Panc1 (cell line): ENCODE measurements at regions not wholly inside any gene's neighbourhood (a gene's known extent, or its start where the extent isn't known, plus 50 kb on each side); places are given as distances from the start of the nearest gene placed in this dataset.

Experiments
- ATAC-seq: fragments of 200-7000 bp; cut with Tn5 transposase; 2 replicates; pipeline ENCODE4 v1.9.1; 2020; ENCODE audit warnings: mild to moderate bottlenecking, moderate library complexity
- BruUV-seq: library from RNA; stranded (reverse); fragments of 400-500 nt; replicated peaks from 2 replicates; lab custom pipeline; 2021; lab: Mats Ljungman, UMichigan
- CTCF ChIA-PET: fragments of 300-600 bp; sonication (Branson Sonifier 250); formaldehyde crosslinking; loops from one replicate; lab custom pipeline; 2022; ENCODE audit warnings: antibody characterized with exemption; lab: Charles Lee
- POLR2A ChIA-PET: fragments of 300-600 bp; sonication (Branson Sonifier 250); formaldehyde crosslinking; loops from one replicate; lab custom pipeline; 2022; ENCODE audit warnings: antibody characterized with exemption; lab: Charles Lee
- DNase-seq: peaks from one replicate; pipeline ENCODE4 v3.0.0-alpha.2; 2010; ENCODE audit warnings: low read depth, low spot score
- H3K27ac ChIP-seq: 2 replicates; pipeline ENCODE4 v1.5.1; 2011; ENCODE audit warnings: mild to moderate bottlenecking, low read length, inconsistent platforms
- H3K27me3 ChIP-seq: fragments of 200-500 bp; sonication (Bioruptor generic); 2 replicates; pipeline ENCODE4 v1.6.0; 2014; ENCODE audit warnings: low read length, inconsistent platforms; ENCODE audit not compliant: control insufficient read depth, insufficient read depth
- H3K36me3 ChIP-seq: fragments of 200-500 bp; sonication (Bioruptor generic); 2 replicates; pipeline ENCODE4 v1.5.1; 2014; ENCODE audit warnings: inconsistent platforms, mild to moderate bottlenecking, low read length, moderate library complexity; ENCODE audit not compliant: control insufficient read depth, insufficient read depth
- H3K4me1 ChIP-seq: 2 replicates; pipeline ENCODE4 v1.5.1; 2011; ENCODE audit warnings: inconsistent platforms, mild to moderate bottlenecking, low read length, moderate library complexity; ENCODE audit not compliant: control insufficient read depth, insufficient read depth
- H3K4me3 ChIP-seq, 2 experiments: 2 replicates each; pipeline ENCODE4 v1.5.1; 2011 to 2012; ENCODE audit warnings: low read depth in 2 of 2, low read length in 2 of 2, mild to moderate bottlenecking in 2 of 2, inconsistent platforms in 1 of 2, moderate library complexity in 1 of 2
- H3K9me3 ChIP-seq: fragments of 200-500 bp; sonication (Bioruptor generic); 2 replicates; pipeline ENCODE4 v1.5.1; 2014; ENCODE audit warnings: low read depth, mild to moderate bottlenecking, inconsistent platforms, low read length, moderate library complexity; ENCODE audit not compliant: control insufficient read depth, insufficient read depth
- CTCF ChIP-seq: fragments of 450-650 bp; IDR thresholded peaks from 2 replicates; pipeline ENCODE4 v1.5.1; 2017; ENCODE audit warnings: mild to moderate bottlenecking
- POLR2AphosphoS5 ChIP-seq: IDR thresholded peaks from 2 replicates; pipeline ENCODE4 v1.6.1; 2012; ENCODE audit warnings: mild to moderate bottlenecking, low read depth, low read length, moderate library complexity
- REST ChIP-seq, 2 experiments: IDR thresholded peaks; 2 replicates each; pipeline ENCODE4 v1.6.1; 2011 to 2012; ENCODE audit warnings: low read depth in 2 of 2, control low read depth in 1 of 2, low read length in 1 of 2, mild to moderate bottlenecking in 1 of 2, moderate library complexity in 1 of 2; ENCODE audit not compliant: insufficient read depth in 1 of 2
- SIN3A ChIP-seq: IDR thresholded peaks from 2 replicates; pipeline ENCODE4 v1.6.1; 2012; ENCODE audit warnings: low read depth, mild to moderate bottlenecking, low read length, moderate library complexity, borderline replicate concordance; ENCODE audit not compliant: insufficient read depth
- TCF7L2 ChIP-seq: IDR thresholded peaks from 2 replicates; pipeline ENCODE4 v1.6.1; 2011; ENCODE audit warnings: mild to moderate bottlenecking, low read depth, low read length, inconsistent platforms
- in situ Hi-C: cut with HindIII; loops from 2 replicates; pipeline ENCODE4 v1.10.0; 2016; ENCODE audit warnings: low sequenced_read_pairs, low pct_unique_long_range_greater_than_20kb
- intact Hi-C: fragments of 100-400 bp; cut with micrococcal nuclease; formaldehyde crosslinking; loops from one replicate; pipeline ENCODE4 v1.10.0; 2022; ENCODE audit not compliant: unreplicated experiment

DNA sequence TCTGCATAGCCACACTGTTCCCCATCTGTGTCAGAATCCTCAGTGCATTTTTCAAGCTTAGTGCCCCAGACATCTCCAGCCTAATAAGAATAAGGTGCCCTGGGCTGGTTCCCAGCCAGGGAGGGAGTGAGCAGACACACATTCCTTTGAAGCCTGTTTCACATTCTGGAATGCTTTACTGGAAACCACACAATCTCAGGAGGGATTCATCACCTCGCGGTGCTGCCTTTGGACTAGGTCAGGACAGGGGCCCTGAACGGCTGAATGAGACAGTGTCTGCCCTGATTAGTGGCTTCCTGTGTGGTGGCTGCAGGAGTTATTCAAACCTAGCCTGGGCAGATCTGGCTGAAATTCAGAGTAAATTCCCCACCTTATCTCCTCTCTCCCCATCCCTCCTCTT lies 108.0 kb upstream of the LDAH start:
- no peak overlapping the region for H3K27ac ChIP-seq
- H3K36me3 ChIP-seq: no peaks in the 10 kb centered on the region
- H3K4me3 ChIP-seq: no peak overlapping the region
- no peaks in the 10 kb centered on the region for H3K4me1 ChIP-seq
- no peaks in the 10 kb centered on the region for H3K9me3 ChIP-seq
- no peaks in the 10 kb centered on the region for H3K27me3 ChIP-seq
- DNase-seq (no peak), ATAC-seq (no peak)
- CTCF ChIA-PET: no interaction called here
- POLR2A ChIA-PET: no interaction called here
- TF ChIP-seq REST (IDR thresholded peaks at IDR 0.05; ENCODE audit: insufficient read depth in 1 of 2, low read depth in 2 of 2, low read length in 1 of 2) (no peak), CTCF (no peak), POLR2AphosphoS5 (no peak), TCF7L2 (no peak), SIN3A (no peak)
- in situ Hi-C loops: no loop called here
- BruUV-seq: no TSS peak
- intact Hi-C loops: no loop called here

DNA sequence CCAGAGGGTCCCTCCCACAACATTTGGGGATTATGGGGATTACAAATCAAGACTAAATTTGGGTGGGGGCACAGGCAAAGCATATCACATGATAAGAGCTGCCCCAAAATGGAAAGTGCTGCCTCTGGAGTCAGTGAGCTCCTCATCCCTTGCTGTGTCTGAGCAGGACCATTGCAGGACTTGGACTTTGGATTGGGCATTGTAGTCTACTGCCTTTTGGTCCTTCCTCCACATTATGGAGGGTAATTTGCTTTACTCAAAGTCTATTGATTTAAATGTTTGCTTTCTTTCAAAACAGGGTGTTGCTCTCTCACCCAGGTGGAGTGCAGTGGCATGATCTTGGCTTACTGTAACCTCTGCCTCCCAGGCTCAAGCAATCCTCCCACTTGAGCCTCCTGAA lies 106.8 kb upstream of the LDAH start:
- no peak for ATAC-seq
- CTCF ChIA-PET: no interaction called here
- TF ChIP-seq POLR2AphosphoS5 (no peak), TCF7L2 (no peak), CTCF (no peak), REST (IDR thresholded peaks at IDR 0.05; ENCODE audit: insufficient read depth in 1 of 2, low read depth in 2 of 2, low read length in 1 of 2) (no peak), SIN3A (no peak)
- H3K9me3 ChIP-seq: no peaks in the 10 kb centered on the region
- no peak overlapping the region for H3K27ac ChIP-seq
- DNase-seq: no peak
- H3K36me3 ChIP-seq: no peaks in the 10 kb centered on the region
- H3K4me1 ChIP-seq: no peaks in the 10 kb centered on the region
- no peak overlapping the region for H3K4me3 ChIP-seq
- POLR2A ChIA-PET: no interaction called here
- in situ Hi-C loops (no loop called here), intact Hi-C loops (no loop called here)
- no peaks in the 10 kb centered on the region for H3K27me3 ChIP-seq
- no TSS peak for BruUV-seq
